Ascending aorta (tissue), 2 donors: ENCODE measurements at regions not wholly inside any gene's neighbourhood (a gene's known extent, or its start where the extent isn't known, plus 50 kb on each side); places are given as distances from the start of the nearest gene placed in this dataset.

Experiments
- DNase-seq, 2 donors: peaks; one replicate each; pipeline ENCODE4 v3.0.0-alpha.2; 2019; ENCODE audit warnings: low spot score in 2 of 2
- H3K27ac ChIP-seq, 2 donors: fragments of 200-600 bp; sonication (generic); one replicate each; pipeline ENCODE4 v1.5.1; 2016 to 2017; ENCODE audit warnings: mild to moderate bottlenecking in 1 of 2
- H3K27me3 ChIP-seq: fragments of 200-600 bp; sonication (generic); one replicate; pipeline ENCODE4 v1.5.1; 2017
- H3K36me3 ChIP-seq, 2 donors: fragments of 200-600 bp; sonication (generic); one replicate each; pipeline ENCODE4 v1.5.1; 2016
- H3K4me1 ChIP-seq, 2 donors: fragments of 200-600 bp; sonication (generic); one replicate each; pipeline ENCODE4 v1.5.1; 2016 to 2017; ENCODE audit warnings: mild to moderate bottlenecking in 1 of 2
- H3K4me3 ChIP-seq, 2 donors: fragments of 200-600 bp; sonication (generic); one replicate each; pipeline ENCODE4 v1.5.1; 2016 to 2017; ENCODE audit warnings: mild to moderate bottlenecking in 1 of 2
- H3K9me3 ChIP-seq, 2 donors: fragments of 200-600 bp; sonication (generic); one replicate each; pipeline ENCODE4 v1.5.1; 2016
- intact Hi-C: fragments of 100-400 bp; cut with DNase I; formaldehyde crosslinking; loops from one replicate; pipeline ENCODE4 v1.15.1; 2023
- TF ChIP-seq, protein P1 (sequence below), 3 experiments: fragments of 200-600 bp in 2 of 3; fragments of 450-650 bp in 1 of 3; sonication (generic) in 2 of 3; IDR thresholded peaks; one replicate each; pipeline ENCODE4 v1.5.1; 2016 to 2019; ENCODE audit warnings: antibody characterized with exemption in 3 of 3, mild to moderate bottlenecking in 1 of 3, moderate library complexity in 1 of 3

DNA sequence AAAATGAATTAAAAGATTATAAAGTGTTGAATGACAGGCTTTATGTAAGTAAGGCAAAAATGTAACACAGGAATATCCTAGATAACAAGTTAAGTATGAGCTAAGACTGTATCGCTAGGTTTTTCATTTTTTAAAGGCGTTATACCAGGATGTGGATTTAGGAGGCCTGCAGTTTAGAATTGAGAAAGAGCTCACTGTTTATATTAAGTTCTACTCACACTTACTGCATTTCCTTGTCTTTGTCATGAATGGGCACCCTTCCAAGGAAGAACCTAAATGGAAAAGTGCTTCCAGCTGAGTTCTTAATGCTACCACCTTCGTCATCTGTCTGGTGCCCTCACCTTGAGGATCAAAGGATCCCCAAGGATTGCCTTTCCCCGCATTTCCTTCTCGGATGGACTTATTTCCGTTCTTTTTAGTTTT is 148.7 kb downstream of the SOX4 start:
- Histone ChIP-seq H3K4me1 (peaks cover 0 to 6% of the 10 kb centered on the region in 2 donors), H3K27ac (no peak overlapping the region), H3K27me3 (no peaks in the 10 kb centered on the region), H3K36me3 (no peaks in the 10 kb centered on the region), H3K9me3 (no peaks in the 10 kb centered on the region), H3K4me3 (no peak overlapping the region)
- TF ChIP-seq, protein P1, sequence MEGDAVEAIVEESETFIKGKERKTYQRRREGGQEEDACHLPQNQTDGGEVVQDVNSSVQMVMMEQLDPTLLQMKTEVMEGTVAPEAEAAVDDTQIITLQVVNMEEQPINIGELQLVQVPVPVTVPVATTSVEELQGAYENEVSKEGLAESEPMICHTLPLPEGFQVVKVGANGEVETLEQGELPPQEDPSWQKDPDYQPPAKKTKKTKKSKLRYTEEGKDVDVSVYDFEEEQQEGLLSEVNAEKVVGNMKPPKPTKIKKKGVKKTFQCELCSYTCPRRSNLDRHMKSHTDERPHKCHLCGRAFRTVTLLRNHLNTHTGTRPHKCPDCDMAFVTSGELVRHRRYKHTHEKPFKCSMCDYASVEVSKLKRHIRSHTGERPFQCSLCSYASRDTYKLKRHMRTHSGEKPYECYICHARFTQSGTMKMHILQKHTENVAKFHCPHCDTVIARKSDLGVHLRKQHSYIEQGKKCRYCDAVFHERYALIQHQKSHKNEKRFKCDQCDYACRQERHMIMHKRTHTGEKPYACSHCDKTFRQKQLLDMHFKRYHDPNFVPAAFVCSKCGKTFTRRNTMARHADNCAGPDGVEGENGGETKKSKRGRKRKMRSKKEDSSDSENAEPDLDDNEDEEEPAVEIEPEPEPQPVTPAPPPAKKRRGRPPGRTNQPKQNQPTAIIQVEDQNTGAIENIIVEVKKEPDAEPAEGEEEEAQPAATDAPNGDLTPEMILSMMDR (IDR thresholded peaks at IDR 0.05): no peak
- intact Hi-C loops: no loop called here
- no peak for DNase-seq

DNA sequence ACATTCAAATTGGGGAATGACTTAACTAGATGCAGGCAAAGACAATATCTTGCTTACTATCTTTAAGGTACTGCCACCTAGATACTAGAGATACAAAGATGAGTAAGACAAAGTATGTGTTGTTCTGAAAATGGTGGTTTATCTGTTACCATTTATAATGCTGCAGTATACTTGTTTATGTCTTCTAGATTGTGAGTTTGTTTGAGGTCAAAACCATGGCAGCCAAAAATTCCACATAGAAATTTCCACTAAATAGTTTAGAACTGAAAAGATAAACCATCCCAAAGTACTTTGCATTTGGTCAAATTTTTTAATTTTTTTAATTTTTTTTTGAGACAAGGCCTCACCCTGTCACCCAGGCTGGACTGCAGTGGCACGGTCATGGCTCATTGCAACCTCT is 150.8 kb downstream of the SOX4 start:
- intact Hi-C loops: no loop called here
- Histone ChIP-seq H3K9me3 (no peaks in the 10 kb centered on the region), H3K36me3 (no peaks in the 10 kb centered on the region), H3K27ac (no peak overlapping the region), H3K4me1 (peaks cover 0 to 6% of the 10 kb centered on the region in 2 donors), H3K27me3 (no peaks in the 10 kb centered on the region), H3K4me3 (no peak overlapping the region)
- no peak for DNase-seq
- TF ChIP-seq, protein P1 (IDR thresholded peaks at IDR 0.05): no peak

DNA sequence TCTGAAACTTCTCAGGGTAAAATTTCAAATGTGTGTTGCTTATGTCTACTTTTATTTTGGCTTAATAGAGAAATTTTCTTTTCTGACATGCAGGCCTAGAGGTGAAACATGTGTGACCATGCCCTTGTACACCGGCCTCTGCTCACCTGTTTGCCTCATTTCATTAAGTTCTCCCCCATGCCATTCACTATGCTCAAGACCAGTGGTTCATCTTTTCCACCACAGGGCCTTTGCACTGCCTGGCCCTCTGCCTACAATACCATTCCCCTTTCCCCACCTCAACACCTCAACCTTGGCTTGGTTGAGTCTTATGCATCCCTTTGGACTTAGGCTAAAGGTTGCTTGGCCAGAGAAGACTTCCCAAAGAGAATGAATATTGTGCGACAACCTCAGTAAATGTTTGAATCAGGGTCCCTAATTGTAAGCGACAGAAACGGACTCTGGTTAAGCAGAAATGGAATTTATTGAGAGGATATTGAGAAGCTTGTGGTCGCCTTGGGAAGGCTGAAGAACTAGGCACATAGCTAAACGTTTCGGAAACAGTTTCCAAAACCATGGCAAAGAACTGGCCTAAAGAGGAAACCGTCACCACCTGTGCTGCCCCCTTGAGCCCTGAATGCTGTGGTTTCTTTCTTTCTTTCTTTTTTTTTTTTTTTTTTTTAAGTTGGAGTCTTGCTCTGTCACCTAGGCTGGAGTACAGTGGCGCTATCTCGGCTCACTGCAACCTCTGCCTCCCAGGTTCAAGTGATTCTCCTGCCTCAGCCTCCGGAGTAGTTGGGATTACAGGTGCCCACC is 152.2 kb downstream of the SOX4 start:
- H3K9me3 ChIP-seq: no peaks in the 10 kb centered on the region
- H3K27ac ChIP-seq: no peak overlapping the region
- H3K4me1 ChIP-seq: peaks cover 0 to 6% of the 10 kb centered on the region in 2 donors
- no peaks in the 10 kb centered on the region for H3K36me3 ChIP-seq
- TF ChIP-seq, protein P1 (IDR thresholded peaks at IDR 0.05): no peak
- H3K4me3 ChIP-seq: no peak overlapping the region
- DNase-seq: no peak
- no peaks in the 10 kb centered on the region for H3K27me3 ChIP-seq
- intact Hi-C loops: no loop called here

DNA sequence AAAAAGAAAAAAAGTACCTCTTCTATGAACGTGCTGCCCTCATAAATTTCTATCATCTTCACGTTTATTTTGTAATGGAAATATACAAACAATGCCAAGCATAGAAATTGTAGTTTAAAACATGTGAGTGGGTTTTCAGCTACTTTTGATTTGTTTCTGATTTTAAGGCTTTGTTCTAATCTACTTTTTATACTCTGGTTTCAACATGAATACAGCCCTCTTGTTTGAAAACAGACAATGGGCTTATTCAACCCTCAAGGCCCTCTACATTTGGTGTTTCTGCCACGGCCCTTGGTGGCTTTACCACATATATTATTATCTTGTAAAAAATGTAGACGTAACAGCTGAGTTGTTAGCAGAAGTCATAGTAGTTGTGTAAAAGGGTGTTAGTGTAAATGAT is 153.9 kb downstream of the SOX4 start:
- no peak overlapping the region for H3K27ac ChIP-seq
- TF ChIP-seq, protein P1 (IDR thresholded peaks at IDR 0.05): no peak
- no peak for DNase-seq
- no peaks in the 10 kb centered on the region for H3K27me3 ChIP-seq
- no peaks in the 10 kb centered on the region for H3K36me3 ChIP-seq
- no peak overlapping the region for H3K4me3 ChIP-seq
- intact Hi-C loops: no loop called here
- no peaks in the 10 kb centered on the region for H3K9me3 ChIP-seq
- H3K4me1 ChIP-seq: no peaks in the 10 kb centered on the region

DNA sequence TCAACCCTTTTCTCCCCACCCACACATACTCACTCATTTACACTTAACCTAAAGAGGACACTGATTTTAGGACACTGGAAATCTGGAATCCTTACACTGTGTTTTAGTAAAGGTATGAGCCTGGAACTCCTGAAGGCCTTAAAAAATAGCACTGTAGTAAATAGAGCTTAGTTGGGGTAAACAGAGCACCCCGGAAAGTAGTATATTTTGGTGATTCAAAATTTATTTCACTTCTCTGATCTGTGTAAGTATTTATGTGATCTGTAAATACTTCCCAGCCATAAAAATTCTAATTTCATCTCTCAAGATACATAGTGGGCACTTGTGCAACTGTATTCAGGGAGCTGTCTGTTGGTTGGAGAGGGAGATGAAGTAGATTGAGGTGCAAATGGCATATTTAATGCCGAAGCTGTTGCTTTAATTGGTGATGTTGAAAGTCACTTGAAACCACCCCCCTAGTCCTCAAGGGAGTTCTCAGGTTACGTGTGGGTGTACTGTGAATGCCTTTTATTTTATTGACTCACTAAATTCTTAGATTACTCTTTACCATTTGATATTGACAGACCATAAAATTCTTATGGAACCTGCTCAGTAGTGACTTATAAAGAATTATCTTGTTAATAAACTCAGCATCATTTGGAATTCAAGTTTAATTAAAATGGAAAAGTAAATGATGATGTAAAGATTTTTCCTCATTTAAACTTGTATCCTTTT is 154.9 kb downstream of the SOX4 start:
- DNase-seq: no peak
- peaks cover 0 to 5% of the 10 kb centered on the region in 2 donors for H3K4me1 ChIP-seq
- H3K4me3 ChIP-seq: no peak overlapping the region
- H3K36me3 ChIP-seq: no peaks in the 10 kb centered on the region
- H3K27ac ChIP-seq: no peak overlapping the region
- intact Hi-C loops: no loop called here
- H3K9me3 ChIP-seq: no peaks in the 10 kb centered on the region
- H3K27me3 ChIP-seq: no peaks in the 10 kb centered on the region
- TF ChIP-seq, protein P1 (IDR thresholded peaks at IDR 0.05): no peak
